ENCODE measurements at regions not wholly inside any gene's neighbourhood (a gene's known extent, or its start where the extent isn't known, plus 50 kb on each side); places are given as distances from the start of the nearest gene placed in this dataset.

DNA sequence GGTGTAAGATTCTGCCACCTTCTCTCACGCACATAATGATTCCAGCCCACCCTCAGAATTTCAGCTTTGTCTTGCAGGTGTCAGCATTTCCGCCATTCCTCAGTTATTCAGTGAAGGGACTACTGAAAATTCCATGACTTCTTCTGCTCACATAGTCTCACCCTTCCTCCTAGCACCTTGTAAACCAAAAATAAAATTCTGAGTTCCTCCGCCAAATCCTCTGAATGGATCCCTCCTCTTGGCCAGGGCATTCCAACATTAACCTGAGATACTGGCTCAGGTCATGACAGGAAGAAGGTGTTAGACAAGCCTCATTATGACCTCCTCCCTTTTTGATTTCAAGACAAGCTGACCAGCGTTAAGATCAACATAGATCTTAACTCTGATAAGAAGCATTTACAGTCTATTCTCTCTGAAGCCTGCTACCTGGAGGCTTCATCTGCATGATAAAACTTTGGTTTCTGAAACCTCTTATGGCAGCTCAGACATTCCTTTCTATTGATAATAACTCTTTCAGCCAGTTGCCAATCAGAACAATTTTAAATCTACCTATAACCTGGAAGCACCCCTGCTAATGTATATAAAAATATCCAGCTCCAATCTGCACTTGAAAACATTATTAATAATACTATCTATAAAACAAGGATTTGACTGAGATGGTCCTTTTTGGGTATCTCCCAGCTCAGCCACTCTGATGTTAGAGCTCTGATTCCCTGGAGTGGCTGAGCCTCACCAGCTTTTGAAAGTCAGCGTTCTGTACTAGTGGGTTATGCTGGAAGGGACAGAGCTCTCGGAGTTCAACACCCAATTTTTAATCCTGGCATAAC, 136.4 kb upstream of the APCDD1 start:
- TF ChIP-seq, protein P1, sequence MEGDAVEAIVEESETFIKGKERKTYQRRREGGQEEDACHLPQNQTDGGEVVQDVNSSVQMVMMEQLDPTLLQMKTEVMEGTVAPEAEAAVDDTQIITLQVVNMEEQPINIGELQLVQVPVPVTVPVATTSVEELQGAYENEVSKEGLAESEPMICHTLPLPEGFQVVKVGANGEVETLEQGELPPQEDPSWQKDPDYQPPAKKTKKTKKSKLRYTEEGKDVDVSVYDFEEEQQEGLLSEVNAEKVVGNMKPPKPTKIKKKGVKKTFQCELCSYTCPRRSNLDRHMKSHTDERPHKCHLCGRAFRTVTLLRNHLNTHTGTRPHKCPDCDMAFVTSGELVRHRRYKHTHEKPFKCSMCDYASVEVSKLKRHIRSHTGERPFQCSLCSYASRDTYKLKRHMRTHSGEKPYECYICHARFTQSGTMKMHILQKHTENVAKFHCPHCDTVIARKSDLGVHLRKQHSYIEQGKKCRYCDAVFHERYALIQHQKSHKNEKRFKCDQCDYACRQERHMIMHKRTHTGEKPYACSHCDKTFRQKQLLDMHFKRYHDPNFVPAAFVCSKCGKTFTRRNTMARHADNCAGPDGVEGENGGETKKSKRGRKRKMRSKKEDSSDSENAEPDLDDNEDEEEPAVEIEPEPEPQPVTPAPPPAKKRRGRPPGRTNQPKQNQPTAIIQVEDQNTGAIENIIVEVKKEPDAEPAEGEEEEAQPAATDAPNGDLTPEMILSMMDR (conservative IDR thresholded peaks at IDR 0.05) = no peak
- no peak for TF ChIP-seq ZFX (IDR thresholded peaks at IDR 0.05)
- no peak overlapping the region for H3K27ac ChIP-seq

DNA sequence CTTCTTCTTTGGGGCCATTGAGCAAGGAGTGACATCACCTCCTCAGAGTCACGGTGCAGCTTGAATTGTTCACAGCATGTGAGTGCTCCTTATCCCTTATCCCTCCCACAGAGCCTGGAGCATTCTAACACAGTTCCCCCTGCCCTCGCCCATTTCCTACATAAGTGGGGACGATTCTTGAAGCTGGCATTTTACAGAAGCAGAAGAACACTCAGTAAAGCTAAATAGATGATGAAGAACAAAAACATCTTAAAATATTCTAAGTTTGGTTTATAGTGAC, 135.8 kb upstream of the APCDD1 start:
- H3K27ac ChIP-seq = no peak overlapping the region
- TF ChIP-seq, protein P1 (conservative IDR thresholded peaks at IDR 0.05) = no peak
- TF ChIP-seq ZFX (IDR thresholded peaks at IDR 0.05) = no peak

DNA sequence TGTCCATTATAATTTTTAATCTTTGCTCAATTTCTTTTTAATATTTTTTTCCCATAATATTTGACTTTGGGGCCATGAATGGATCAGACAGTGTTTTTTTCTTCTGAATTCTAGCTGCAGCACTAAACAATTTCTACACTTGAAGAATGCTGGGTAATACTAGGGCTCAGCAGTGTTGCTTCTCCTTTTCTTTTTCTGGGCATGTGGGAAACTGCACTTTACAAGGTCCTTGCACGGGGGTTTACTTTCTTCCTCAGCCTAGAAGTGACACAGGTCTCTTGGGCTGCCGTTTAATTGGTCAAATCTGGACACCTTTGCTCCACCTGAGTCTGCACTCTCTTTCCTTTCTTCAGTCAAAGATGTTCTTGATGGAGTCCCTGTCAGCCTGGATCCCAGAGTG, 135.4 kb upstream of the APCDD1 start:
- H3K27ac ChIP-seq = no peak overlapping the region

DNA sequence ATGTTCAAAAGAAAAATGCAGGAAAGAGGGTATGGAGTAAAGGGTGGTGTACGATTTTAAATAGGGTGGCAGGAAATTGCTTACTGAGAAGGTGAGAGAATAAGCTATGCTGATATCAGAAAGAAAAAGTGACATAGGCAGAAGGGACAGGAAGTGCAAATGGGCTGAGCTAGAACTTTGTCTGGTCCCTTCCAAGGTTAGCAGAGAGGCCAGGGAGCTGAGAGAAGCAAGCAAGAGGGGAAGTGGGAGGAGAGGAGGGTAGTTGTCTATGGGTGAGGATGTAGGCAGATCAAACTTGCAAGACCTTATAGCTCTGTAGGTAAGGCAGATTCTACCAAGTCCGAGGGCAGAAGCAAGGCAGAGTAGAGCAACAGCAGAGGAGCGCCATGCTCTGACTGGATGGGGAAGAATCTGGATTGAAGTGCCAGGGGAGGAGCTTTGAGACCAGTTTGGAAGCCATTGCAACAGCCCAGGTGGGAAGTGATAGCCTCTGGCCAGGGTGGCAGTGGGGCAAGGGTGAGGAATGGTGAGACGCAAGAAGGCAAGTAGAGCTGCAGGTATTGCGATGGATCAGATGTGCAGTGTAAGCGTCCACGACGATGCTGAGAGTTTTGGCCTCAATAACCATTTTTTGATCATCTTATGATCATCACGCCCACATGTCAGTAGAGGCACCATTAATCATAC, 134.4 kb upstream of the APCDD1 start:
- H3K27ac ChIP-seq = no peak overlapping the region
- TF ChIP-seq ZFX (IDR thresholded peaks at IDR 0.05) = no peak
- TF ChIP-seq, protein P1 (conservative IDR thresholded peaks at IDR 0.05) = no peak

More for the DNA sequence above, 135.4 kb upstream of the APCDD1 start:
- TF ChIP-seq, protein P1 (conservative IDR thresholded peaks at IDR 0.05) = no peak
- TF ChIP-seq ZFX (IDR thresholded peaks at IDR 0.05) = no peak

DNA sequence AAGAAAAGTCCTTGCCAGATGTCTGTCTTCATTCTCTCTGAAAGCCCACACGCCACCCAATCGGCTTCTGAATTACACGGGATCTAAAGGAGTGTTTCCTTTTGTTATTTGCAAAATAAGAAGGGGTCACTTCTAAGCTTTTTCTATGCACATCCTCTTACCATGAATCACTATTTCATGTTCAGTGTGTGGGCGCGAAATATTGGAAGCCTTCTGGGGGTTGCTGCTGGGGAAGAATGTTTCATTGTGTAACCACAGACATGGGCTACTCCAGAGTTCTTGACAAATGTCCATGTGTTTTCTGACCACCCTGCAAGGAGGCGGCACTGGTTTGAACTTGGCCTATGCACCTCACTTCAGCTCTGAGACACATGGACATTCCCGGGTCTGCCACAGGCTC, 133.6 kb upstream of the APCDD1 start:
- no peak for TF ChIP-seq ZFX (IDR thresholded peaks at IDR 0.05)
- no peak overlapping the region for H3K27ac ChIP-seq

DNA sequence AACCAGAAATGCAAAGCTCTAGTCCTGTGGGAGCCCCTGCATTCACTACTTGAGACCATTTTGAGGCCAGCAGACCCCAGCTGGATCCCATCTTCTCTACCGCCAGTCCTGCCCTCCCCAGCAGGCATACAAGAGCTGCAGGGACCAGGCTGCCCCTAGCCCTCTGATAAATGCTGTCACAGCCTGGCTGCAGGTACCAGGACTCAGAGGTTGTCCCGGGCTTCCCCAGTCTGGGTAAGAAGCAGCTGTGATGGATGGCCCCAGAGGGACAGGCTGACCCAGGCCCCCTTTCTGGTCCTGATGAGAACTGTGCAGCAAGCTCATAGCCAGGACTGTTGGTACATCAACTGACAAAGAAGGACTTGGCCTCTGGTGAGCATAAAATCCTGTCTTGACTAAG, 132.9 kb upstream of the APCDD1 start:
- H3K27ac ChIP-seq = no peak overlapping the region
- no peak for TF ChIP-seq ZFX (IDR thresholded peaks at IDR 0.05)
- TF ChIP-seq, protein P1 (conservative IDR thresholded peaks at IDR 0.05) = no peak

DNA sequence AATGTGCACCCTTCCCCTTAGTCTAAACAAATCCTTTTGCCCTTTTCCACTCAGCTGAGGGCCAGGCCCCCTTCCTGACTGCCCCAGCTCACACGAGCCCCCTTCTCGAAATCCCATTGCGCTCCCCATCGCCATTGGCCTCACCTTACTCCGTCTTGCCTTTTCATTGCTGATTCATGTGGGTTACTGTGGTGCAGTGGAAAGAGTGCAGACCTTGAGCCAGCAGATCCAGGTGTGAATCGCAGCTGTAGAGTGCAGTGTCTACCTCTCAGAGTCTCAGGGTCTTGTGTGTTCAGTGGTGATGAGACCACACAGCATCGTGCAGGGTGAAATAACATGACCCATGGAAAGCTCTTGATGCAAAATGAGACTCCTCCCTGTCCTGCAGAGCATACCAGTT, 132.4 kb upstream of the APCDD1 start:
- TF ChIP-seq, protein P1 (conservative IDR thresholded peaks at IDR 0.05) = no peak
- no peak for TF ChIP-seq ZFX (IDR thresholded peaks at IDR 0.05)
- no peak overlapping the region for H3K27ac ChIP-seq
